SH-SY5Y (cell line): ENCODE measurements at regions not wholly inside any gene's neighbourhood (a gene's known extent, or its start where the extent isn't known, plus 50 kb on each side); places are given as distances from the start of the nearest gene placed in this dataset.

ENCODE experiments used
- GATA2 ChIP-seq: IDR thresholded peaks from 2 replicates; pipeline ENCODE4 v1.6.1; 2011; ENCODE audit warnings: mild to moderate bottlenecking, low read depth, low read length
- GATA3 ChIP-seq: IDR thresholded peaks from 2 replicates; pipeline ENCODE4 v1.6.1; 2011; ENCODE audit warnings: low read depth, mild to moderate bottlenecking, low read length, moderate library complexity

- TF ChIP-seq GATA2 (no peak), GATA3 (no peak)
These were observed 374.6 kb upstream of the LUZP2 start for GRCh38 chr11:24122291-24122690.
